ENCODE measurements at regions not wholly inside any gene's neighbourhood (a gene's known extent, or its start where the extent isn't known, plus 50 kb on each side); places are given as distances from the start of the nearest gene placed in this dataset.
"Not testable (repeated sequence)": the region's sequence is repeated elsewhere in the genome, so short reads cannot be mapped to it uniquely, and the experiment has no call there.

DNA sequence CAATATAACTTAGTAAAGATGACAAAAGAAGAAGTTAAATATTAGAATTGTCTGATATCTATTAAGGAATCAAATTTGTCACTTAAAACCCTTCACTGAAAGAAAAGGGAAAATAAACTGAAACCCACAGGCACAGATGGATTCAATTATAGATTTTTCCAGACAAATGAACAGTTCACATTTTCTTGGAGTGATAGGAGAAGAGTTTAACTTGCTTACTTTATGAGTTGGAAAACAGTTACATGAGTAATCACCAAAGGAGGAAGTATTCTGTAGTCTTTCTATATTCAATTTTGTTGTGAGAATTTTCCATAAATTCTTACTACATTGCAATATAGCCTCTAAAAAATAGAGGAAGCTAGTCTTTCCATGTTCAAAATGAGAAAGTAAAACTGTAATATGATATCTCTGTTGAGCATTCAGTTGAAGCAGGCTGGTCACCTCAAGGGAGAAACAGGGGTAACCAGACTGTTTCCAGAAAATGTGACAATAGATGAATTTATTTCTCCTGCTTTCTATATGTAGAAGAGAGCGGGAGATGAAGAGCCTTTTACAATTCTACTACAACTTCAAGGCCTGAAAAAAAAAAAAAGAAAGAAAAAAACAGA, 330.3 kb upstream of the EPHA5 start:
- TF ChIP-seq, protein P1, sequence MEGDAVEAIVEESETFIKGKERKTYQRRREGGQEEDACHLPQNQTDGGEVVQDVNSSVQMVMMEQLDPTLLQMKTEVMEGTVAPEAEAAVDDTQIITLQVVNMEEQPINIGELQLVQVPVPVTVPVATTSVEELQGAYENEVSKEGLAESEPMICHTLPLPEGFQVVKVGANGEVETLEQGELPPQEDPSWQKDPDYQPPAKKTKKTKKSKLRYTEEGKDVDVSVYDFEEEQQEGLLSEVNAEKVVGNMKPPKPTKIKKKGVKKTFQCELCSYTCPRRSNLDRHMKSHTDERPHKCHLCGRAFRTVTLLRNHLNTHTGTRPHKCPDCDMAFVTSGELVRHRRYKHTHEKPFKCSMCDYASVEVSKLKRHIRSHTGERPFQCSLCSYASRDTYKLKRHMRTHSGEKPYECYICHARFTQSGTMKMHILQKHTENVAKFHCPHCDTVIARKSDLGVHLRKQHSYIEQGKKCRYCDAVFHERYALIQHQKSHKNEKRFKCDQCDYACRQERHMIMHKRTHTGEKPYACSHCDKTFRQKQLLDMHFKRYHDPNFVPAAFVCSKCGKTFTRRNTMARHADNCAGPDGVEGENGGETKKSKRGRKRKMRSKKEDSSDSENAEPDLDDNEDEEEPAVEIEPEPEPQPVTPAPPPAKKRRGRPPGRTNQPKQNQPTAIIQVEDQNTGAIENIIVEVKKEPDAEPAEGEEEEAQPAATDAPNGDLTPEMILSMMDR (IDR thresholded peaks at IDR 0.05), result no peak
- no peak for TF ChIP-seq EP300 (IDR thresholded peaks at IDR 0.05)
- no peak for TF ChIP-seq POLR2A (IDR thresholded peaks at IDR 0.05)
- TF ChIP-seq POLR2AphosphoS5 (IDR thresholded peaks at IDR 0.05), result no peak
- WGBS, 5 donors, result 0 to 85% (median 32%) methylated on average over 1 of the region's 1 CpG
- Histone ChIP-seq H3K36me3 (no peaks in the 10 kb centered on the region), H3K9me3 (no peaks in the 10 kb centered on the region), H3K4me1 (no peaks in the 10 kb centered on the region), H3K4me3 (no peak overlapping the region), H3K27ac (no peak overlapping the region), H3K27me3 (no peaks in the 10 kb centered on the region)
- intact Hi-C loops (cut with DNase I; ENCODE audit: low total_unique reads), result no loop called here
- peak in 1 of 2 donors; percentile 7 for DNase-seq

DNA sequence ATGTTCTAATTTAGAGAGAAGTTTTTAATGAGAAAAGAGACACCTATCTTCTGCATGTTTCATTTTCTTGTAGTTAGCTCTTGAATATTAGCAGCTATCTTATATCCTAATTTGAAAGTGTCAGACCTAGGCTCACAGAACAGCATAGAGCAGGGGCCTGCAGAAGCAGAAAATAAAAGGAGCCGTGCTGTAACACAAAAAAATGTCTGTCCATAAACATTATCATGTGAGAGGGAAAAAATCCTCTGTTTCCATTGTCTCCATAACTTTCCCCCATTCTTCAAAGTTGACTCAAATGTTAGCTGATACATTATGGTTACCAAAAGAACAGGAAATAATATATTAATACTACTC, 329.2 kb upstream of the EPHA5 start:
- Histone ChIP-seq H3K4me3 (no peak overlapping the region), H3K27ac (no peak overlapping the region), H3K27me3 (no peaks in the 10 kb centered on the region), H3K4me1 (no peaks in the 10 kb centered on the region), H3K36me3 (no peaks in the 10 kb centered on the region), H3K9me3 (no peaks in the 10 kb centered on the region)
- TF ChIP-seq POLR2AphosphoS5 (IDR thresholded peaks at IDR 0.05) (no peak), EP300 (IDR thresholded peaks at IDR 0.05) (no peak), POLR2A (IDR thresholded peaks at IDR 0.05) (no peak)
- TF ChIP-seq, protein P1 (IDR thresholded peaks at IDR 0.05), result no peak
- intact Hi-C loops (cut with DNase I; ENCODE audit: low total_unique reads), result no loop called here
- 68 to 89% (median 77%) methylated on average over 1 of the region's 1 CpG for WGBS, 5 donors
- DNase-seq, result no peak

DNA sequence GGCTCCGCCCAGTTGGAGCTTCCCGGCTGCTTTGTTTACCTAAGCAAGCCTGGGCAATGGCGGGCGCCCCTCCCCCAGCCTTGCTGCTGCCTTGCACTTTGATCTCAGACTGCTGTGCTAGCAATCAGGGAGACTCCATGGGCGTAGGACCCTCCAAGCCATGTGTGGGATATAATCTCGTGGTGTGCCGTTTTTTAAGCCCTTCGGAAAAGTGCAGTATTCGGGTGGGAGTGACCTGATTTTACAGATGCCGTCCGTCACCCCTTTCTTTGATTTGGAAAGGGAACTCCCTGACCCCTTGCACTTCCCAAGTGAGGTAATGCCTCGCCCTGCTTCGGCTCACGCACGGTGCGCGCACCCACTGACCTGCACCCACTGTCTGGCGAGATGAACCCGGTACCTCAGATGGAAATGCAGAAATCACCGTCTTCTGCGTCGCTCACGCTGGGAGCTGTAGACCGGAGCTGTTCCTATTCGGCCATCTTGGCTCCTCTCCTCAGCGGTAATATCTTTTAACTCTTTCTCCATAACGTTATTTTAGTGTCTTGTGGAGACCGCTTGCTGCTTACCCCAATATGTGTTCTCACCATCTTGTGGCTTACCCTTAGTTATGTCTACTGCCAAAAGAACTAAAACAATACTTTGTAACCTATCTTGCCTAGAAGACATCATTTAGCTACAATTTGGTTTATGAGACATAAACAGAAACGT, 328.7 kb upstream of the EPHA5 start:
- 78 to 86% (median 81%) methylated on average over 27 to 29 of the region's 29 CpGs for WGBS, 5 donors
- H3K9me3 ChIP-seq; H3K4me3 ChIP-seq; intact Hi-C loops (cut with DNase I; ENCODE audit: low total_unique reads); H3K4me1 ChIP-seq; H3K27me3 ChIP-seq; H3K36me3 ChIP-seq; DNase-seq; H3K27ac ChIP-seq: not testable (repeated sequence)

DNA sequence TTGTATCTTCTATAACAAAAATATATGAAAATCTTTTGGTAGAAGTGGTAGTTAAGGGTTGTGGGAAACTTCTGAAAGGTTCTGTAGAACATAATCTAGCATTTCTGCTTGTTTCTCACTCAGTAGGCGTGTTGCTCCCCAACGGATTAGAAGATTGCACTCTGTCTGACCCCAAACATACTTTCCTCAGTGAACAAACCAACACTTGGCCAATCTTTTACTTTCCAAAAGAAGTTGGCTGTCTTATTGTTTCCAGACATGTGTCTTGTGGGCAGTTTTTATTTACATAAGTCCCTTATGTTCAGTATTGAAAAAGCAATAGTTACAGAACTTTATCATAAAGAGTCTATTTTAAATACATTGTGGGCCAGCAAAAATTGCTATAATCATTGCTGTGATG, 312.8 kb upstream of the EPHA5 start:
- Histone ChIP-seq H3K4me1 (no peaks in the 10 kb centered on the region), H3K36me3 (no peaks in the 10 kb centered on the region), H3K4me3 (no peak overlapping the region), H3K27me3 (no peaks in the 10 kb centered on the region), H3K9me3 (no peaks in the 10 kb centered on the region), H3K27ac (no peak overlapping the region)
- TF ChIP-seq POLR2AphosphoS5 (IDR thresholded peaks at IDR 0.05) (no peak), POLR2A (IDR thresholded peaks at IDR 0.05) (no peak), EP300 (IDR thresholded peaks at IDR 0.05) (no peak)
- TF ChIP-seq, protein P1 (IDR thresholded peaks at IDR 0.05), result no peak
- DNase-seq, result peak in 1 of 2 donors; percentile 62
- intact Hi-C loops (cut with DNase I; ENCODE audit: low total_unique reads), result no loop called here
- 28 to 52% (median 39%) methylated on average over 2 of the region's 2 CpGs for WGBS, 5 donors

DNA sequence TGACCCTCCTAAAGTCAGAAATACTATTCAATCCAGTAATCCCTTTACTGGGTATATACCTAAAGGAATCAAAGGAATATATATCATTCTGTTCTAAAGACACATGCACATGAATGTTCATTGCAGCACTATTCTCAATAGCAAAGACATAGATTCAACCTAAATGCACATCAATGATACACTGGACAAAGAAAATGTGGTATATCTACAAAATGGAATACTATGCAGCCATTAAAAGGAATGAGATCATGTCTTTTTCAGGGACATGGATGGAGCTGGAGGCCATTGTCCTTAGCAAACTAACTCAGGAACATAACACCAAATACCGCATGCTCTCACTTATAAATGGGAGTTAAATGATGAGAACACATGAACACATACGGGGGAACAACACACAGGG, 306.0 kb upstream of the EPHA5 start:
- no peaks in the 10 kb centered on the region for H3K36me3 ChIP-seq
- no peak overlapping the region for H3K27ac ChIP-seq
- no peaks in the 10 kb centered on the region for H3K27me3 ChIP-seq
- H3K4me3 ChIP-seq, result no peak overlapping the region
- DNase-seq, result no peak
- TF ChIP-seq POLR2AphosphoS5 (IDR thresholded peaks at IDR 0.05) (no peak), POLR2A (IDR thresholded peaks at IDR 0.05) (no peak), EP300 (IDR thresholded peaks at IDR 0.05) (no peak)
- TF ChIP-seq, protein P1 (IDR thresholded peaks at IDR 0.05), result no peak
- WGBS, 5 donors, result 86 to 88% (median 86%) methylated on average over 2 of the region's 2 CpGs
- intact Hi-C loops (cut with DNase I; ENCODE audit: low total_unique reads), result no loop called here
- H3K4me1 ChIP-seq, result no peaks in the 10 kb centered on the region
- H3K9me3 ChIP-seq, result peaks cover 0 to 18% (median 11%) of the 10 kb centered on the region in 4 donors
